Heart right ventricle (tissue), 16 donors: ENCODE measurements at regions not wholly inside any gene's neighbourhood (a gene's known extent, or its start where the extent isn't known, plus 50 kb on each side); places are given as distances from the start of the nearest gene placed in this dataset.

Experiments used
- ATAC-seq, 8 donors: fragments of 200-7000 bp; cut with Tn5 transposase; one replicate each; pipeline ENCODE4 v1.9.1; 2020; ENCODE audit warnings: mild to moderate bottlenecking in 8 of 8, moderate library complexity in 8 of 8, moderate number of reproducible peaks in 1 of 8
- DNase-seq, 2 donors: peaks; one replicate each; pipeline ENCODE4 v3.0.0-alpha.2; 2020
- H3K27ac ChIP-seq, 10 donors: fragments of 200-600 bp; sonication (generic) in 2 of 10; one replicate each; pipeline versions ENCODE4 v1.5.0 to v1.8.0; 2020 to 2022; ENCODE audit warnings: mild to moderate bottlenecking in 3 of 10
- H3K27me3 ChIP-seq, 7 donors: fragments of 200-600 bp; one replicate each; pipeline ENCODE4 v1.8.0; 2021 to 2022; ENCODE audit warnings: mild to moderate bottlenecking in 2 of 7
- H3K36me3 ChIP-seq, 9 donors: fragments of 200-600 bp; sonication (generic) in 1 of 9; one replicate each; pipeline versions ENCODE4 v1.5.0 to v1.8.0; 2020 to 2022; ENCODE audit warnings: mild to moderate bottlenecking in 2 of 9
- H3K4me1 ChIP-seq, 9 donors: fragments of 200-600 bp; sonication (generic) in 1 of 9; one replicate each; pipeline versions ENCODE4 v1.5.0 to v1.8.0; 2020 to 2022; ENCODE audit warnings: mild to moderate bottlenecking in 4 of 9
- H3K4me3 ChIP-seq, 10 donors: fragments of 200-600 bp; sonication (generic) in 2 of 10; one replicate each; pipeline versions ENCODE4 v1.5.0 to v1.8.0; 2020 to 2022; ENCODE audit warnings: mild to moderate bottlenecking in 7 of 10, moderate library complexity in 2 of 10
- H3K9me3 ChIP-seq, 11 donors: fragments of 200-600 bp in 10 of 11; sonication (generic) in 2 of 11; one replicate each; pipeline versions ENCODE4 v1.5.0 to v1.8.0; 2013 to 2022; ENCODE audit warnings: mild to moderate bottlenecking in 2 of 11, control low read depth in 1 of 11, moderate library complexity in 1 of 11
- WGBS, 2 donors: extraction: QIAGEN DNeasy Blood & Tissue Kit; methylation state at CpG; one replicate each; pipeline ENCODE4 v1.1.7; 2013; ENCODE audit warnings: inconsistent platforms in 1 of 2; 5-methylcytosine and 5-hydroxymethylcytosine counted together
- intact Hi-C, 10 donors: fragments of 100-400 bp; cut with DNase I; formaldehyde crosslinking; loops; one replicate each; pipeline versions ENCODE4 v1.11.1 to v1.14.2; 2022
- TF ChIP-seq, protein P1 (sequence below), 9 donors: fragments of 200-600 bp; sonication (generic) in 2 of 9; IDR thresholded peaks; one replicate each; pipeline versions ENCODE4 v1.5.0 to v1.8.0; 2021 to 2022; ENCODE audit warnings: antibody characterized with exemption in 9 of 9, mild to moderate bottlenecking in 5 of 9, moderate library complexity in 1 of 9
- donor health status: Arrhythmogenic right ventricular cardiomyopathy.
- donor health status: ischemic (EF 13 %, LVEDD 7.1; RV severe dilation, severe dysfunction).
- donor health status: healthy with polysubstance abuse.
- donor health status: DM: no; HTN: yes; CAD: no.
- donor health status: DM: no; HTN: no; CAD: no.
- donor health status: ischemic (EF 25% LVEDD 6.9; RV normal size, moderate dysfunction).
- donor health status: ischemic (EF 25% LVEDD 5.7; RV mildly dilated, moderate dysfunction).
- donor health status: healthy.
- donor health status: DM: yes; HTN: yes; CAD: no.
- donor health status: Ischemic cardiomyopathy.
- donor health status: ischemic (EF 35%, LVEDD 5.7; RV mildly dilated, moderate dysfunction).
- donor health status: nonischemic (EF 11% LVEDD 7.7; RV severe dilation, severe dysfunction).
- donor health status: DM: yes; HTN: yes; CAD: no.
- donor health status: PGD.
- donor health status: ischemic (EF 29% LVEDD 5.4; RV normal size, mild dysfunction).
- donor health status: nonischemic (EF 23%, LVEDD 6.1; RV moderate dilation, normal function).

DNA sequence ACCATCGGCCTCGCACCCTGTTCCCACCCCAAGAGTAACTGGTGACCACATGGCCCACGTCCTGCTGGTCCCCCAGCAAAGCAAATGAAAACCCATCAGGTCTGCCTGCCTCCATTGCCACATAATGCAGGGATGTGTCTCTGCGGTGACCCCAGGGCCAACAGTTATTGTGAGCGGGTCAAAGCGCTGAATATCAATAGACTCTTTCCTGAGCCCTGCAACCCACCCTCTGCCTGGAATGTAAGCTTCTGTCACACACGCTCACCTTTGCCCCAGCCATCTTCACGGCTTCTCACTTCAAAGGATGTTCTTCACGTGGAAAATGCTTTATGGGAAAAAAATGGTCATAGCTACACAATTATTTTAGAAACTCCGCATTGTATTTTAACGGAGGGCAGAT, 63.9 kb downstream of the FZD10 start:
- no peak for DNase-seq
- H3K27me3 ChIP-seq, result peaks cover 0 to 45% (median 19%) of the 10 kb centered on the region in 7 donors
- H3K4me1 ChIP-seq, result no peaks in the 10 kb centered on the region
- no peaks in the 10 kb centered on the region for H3K36me3 ChIP-seq
- ATAC-seq, result no peak
- TF ChIP-seq, protein P1, sequence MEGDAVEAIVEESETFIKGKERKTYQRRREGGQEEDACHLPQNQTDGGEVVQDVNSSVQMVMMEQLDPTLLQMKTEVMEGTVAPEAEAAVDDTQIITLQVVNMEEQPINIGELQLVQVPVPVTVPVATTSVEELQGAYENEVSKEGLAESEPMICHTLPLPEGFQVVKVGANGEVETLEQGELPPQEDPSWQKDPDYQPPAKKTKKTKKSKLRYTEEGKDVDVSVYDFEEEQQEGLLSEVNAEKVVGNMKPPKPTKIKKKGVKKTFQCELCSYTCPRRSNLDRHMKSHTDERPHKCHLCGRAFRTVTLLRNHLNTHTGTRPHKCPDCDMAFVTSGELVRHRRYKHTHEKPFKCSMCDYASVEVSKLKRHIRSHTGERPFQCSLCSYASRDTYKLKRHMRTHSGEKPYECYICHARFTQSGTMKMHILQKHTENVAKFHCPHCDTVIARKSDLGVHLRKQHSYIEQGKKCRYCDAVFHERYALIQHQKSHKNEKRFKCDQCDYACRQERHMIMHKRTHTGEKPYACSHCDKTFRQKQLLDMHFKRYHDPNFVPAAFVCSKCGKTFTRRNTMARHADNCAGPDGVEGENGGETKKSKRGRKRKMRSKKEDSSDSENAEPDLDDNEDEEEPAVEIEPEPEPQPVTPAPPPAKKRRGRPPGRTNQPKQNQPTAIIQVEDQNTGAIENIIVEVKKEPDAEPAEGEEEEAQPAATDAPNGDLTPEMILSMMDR (IDR thresholded peaks at IDR 0.05), result no peak
- no peak overlapping the region for H3K4me3 ChIP-seq
- no peak overlapping the region for H3K27ac ChIP-seq
- intact Hi-C loops, result no loop called here
- 69 to 73% methylated on average over 11 of the region's 11 CpGs for WGBS, 2 donors
- H3K9me3 ChIP-seq, result peaks cover 0 to 19% (median 0%) of the 10 kb centered on the region in 11 donors

DNA sequence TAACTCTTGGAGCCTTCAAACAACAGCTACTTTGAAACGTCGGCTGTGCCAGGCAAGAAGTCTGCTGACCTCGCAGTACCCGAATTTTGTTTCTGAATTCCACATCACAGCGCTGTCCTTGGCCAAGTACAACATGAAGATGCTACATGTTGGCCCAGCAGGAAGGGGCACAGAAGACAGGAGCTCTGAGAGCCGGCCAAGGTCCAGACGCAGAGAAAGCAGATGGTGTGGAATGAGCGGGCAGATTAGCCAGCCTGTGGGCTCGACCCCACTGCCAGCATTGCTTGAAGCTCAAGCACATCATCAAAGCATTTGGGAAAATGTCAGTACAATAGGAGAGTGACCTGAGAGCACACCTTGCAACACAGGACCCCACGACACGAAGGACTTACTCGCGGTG, 64.5 kb downstream of the FZD10 start:
- DNase-seq (no peak), ATAC-seq (no peak)
- intact Hi-C loops, result no loop called here
- Histone ChIP-seq H3K36me3 (no peaks in the 10 kb centered on the region), H3K27ac (no peak overlapping the region), H3K27me3 (peaks cover 0 to 41% (median 19%) of the 10 kb centered on the region in 7 donors), H3K4me1 (no peaks in the 10 kb centered on the region), H3K4me3 (no peak overlapping the region), H3K9me3 (peaks cover 0 to 24% (median 0%) of the 10 kb centered on the region in 11 donors)
- 86 to 87% methylated on average over 13 of the region's 13 CpGs for WGBS, 2 donors
- TF ChIP-seq, protein P1 (IDR thresholded peaks at IDR 0.05), result no peak

DNA sequence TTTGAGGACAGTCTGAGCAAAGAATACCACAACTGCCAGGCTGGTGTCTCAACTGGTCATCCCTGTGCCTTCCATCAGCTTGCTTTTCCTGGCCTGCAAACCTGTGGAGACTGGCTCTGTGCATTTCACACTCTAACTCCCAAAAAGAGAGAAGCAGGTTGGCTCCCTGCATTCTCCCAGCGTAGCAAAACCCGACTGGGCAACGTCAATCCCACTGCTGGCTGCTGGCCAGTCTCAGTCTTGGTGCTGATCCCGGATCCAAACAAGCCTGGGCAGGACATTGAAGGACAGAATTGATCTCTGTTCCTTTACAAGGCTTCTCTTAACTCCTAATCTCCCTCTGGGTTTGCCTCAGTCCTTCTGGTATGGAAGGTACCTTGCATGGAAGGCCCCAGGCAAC, 65.4 kb downstream of the FZD10 start:
- no peaks in the 10 kb centered on the region for H3K36me3 ChIP-seq
- peaks cover 0 to 33% (median 4%) of the 10 kb centered on the region in 11 donors for H3K9me3 ChIP-seq
- no peak overlapping the region for H3K27ac ChIP-seq
- ATAC-seq (no peak), DNase-seq (no peak)
- H3K4me1 ChIP-seq, result no peaks in the 10 kb centered on the region
- TF ChIP-seq, protein P1 (IDR thresholded peaks at IDR 0.05), result no peak
- peaks cover 0 to 33% (median 14%) of the 10 kb centered on the region in 7 donors for H3K27me3 ChIP-seq
- 62 to 69% methylated on average over 4 of the region's 4 CpGs for WGBS, 2 donors
- intact Hi-C loops, result no loop called here
- no peak overlapping the region for H3K4me3 ChIP-seq

DNA sequence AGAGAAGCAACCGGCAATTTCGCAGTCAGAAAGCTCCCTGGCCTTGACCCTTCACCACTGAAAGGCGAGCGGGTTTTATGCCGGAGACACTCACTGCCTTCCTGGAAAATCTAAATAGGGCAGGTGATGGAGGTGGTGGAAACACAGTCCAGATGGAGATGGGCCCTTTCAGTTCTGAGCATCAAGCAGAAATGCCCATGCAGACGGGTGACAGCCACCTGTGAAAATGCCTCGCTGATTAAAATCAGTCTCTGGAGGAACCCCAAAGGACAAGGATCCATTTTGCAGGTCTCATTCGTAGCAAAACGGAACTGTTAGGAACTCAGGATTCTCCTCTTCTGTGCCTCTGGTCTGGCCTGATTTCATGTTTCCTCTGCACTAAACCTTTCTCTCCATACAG, 74.2 kb downstream of the FZD10 start:
- peaks cover 0 to 14% (median 0%) of the 10 kb centered on the region in 11 donors for H3K9me3 ChIP-seq
- ATAC-seq (no peak), DNase-seq (no peak)
- H3K4me3 ChIP-seq, result no peak overlapping the region
- H3K27ac ChIP-seq, result no peak overlapping the region
- no peaks in the 10 kb centered on the region for H3K36me3 ChIP-seq
- intact Hi-C loops, result no loop called here
- no peaks in the 10 kb centered on the region for H3K4me1 ChIP-seq
- WGBS, 2 donors, result 81 to 82% methylated on average over 9 of the region's 9 CpGs
- TF ChIP-seq, protein P1 (IDR thresholded peaks at IDR 0.05), result no peak
- H3K27me3 ChIP-seq, result peaks cover 0 to 26% (median 0%) of the 10 kb centered on the region in 7 donors
